Parathyroid adenoma (tissue), 2 donors: ENCODE measurements at regions not wholly inside any gene's neighbourhood (a gene's known extent, or its start where the extent isn't known, plus 50 kb on each side); places are given as distances from the start of the nearest gene placed in this dataset.

Experiments used
- H2AFZ ChIP-seq: fragments of 300-600 bp; sonication (generic); one replicate; pipeline ENCODE4 v1.7.0; 2017; ENCODE audit warnings: antibody characterized with exemption, mild to moderate bottlenecking
- H3K27ac ChIP-seq: fragments of 300-600 bp; sonication (generic); one replicate; pipeline ENCODE4 v1.7.0; 2017
- H3K27me3 ChIP-seq: fragments of 300-600 bp; sonication (generic); one replicate; pipeline ENCODE4 v1.7.0; 2017; ENCODE audit warnings: low read length; ENCODE audit not compliant: control insufficient read depth, insufficient read depth
- H3K36me3 ChIP-seq: fragments of 300-600 bp; sonication (generic); one replicate; pipeline ENCODE4 v1.7.0; 2017; ENCODE audit warnings: low read length; ENCODE audit not compliant: control insufficient read depth, insufficient read depth
- H3K4me1 ChIP-seq: fragments of 300-600 bp; sonication (generic); one replicate; pipeline ENCODE4 v1.7.0; 2017; ENCODE audit warnings: control low read depth
- H3K4me2 ChIP-seq: fragments of 300-600 bp; sonication (generic); one replicate; pipeline ENCODE4 v1.7.0; 2017; ENCODE audit warnings: low read length
- H3K4me3 ChIP-seq: fragments of 300-600 bp; sonication (generic); one replicate; pipeline ENCODE4 v1.7.0; 2017; ENCODE audit warnings: low read depth, low read length
- H3K79me2 ChIP-seq: fragments of 300-600 bp; sonication (generic); one replicate; pipeline ENCODE4 v1.7.0; 2017; ENCODE audit warnings: control low read depth
- H3K9ac ChIP-seq: fragments of 300-600 bp; sonication (generic); one replicate; pipeline ENCODE4 v1.7.0; 2017; ENCODE audit warnings: mild to moderate bottlenecking
- H3K9me3 ChIP-seq: fragments of 300-600 bp; sonication (generic); one replicate; pipeline ENCODE4 v1.7.0; 2017; ENCODE audit warnings: low read length; ENCODE audit not compliant: control insufficient read depth
- TF ChIP-seq, protein P1 (sequence below): fragments of 300-600 bp; sonication (generic); IDR thresholded peaks from one replicate; pipeline ENCODE4 v1.7.0; 2017; ENCODE audit warnings: antibody characterized with exemption, mild to moderate bottlenecking
- donor health status: primary hyperparathyroidism.

DNA sequence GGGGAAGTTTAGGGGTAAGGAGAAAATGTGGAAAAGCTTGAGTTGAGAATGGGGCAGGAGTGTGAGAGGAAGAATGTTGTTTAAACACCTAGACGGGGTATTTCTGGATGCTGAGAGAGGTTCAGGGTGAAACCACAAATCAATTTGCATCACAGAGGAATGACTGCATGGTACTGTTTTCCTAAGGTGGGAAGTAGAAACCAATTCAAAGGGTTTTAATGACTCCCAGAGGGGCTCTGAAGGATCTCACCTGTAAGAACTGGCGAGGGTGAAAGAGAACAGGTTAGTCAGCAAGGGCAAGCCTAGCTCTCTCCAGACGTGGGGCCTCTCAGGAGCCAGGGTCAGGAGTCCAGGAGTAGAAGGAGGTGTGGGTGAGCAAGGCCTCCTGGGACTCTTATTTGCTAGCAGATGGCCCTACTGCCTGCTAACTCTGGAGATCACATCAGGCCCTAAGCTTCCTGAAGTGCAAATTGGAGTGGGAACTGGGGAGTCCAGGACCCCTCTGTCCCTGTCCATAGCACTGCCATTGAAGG is 133.0 kb upstream of the CELF4 start:
- TF ChIP-seq, protein P1, sequence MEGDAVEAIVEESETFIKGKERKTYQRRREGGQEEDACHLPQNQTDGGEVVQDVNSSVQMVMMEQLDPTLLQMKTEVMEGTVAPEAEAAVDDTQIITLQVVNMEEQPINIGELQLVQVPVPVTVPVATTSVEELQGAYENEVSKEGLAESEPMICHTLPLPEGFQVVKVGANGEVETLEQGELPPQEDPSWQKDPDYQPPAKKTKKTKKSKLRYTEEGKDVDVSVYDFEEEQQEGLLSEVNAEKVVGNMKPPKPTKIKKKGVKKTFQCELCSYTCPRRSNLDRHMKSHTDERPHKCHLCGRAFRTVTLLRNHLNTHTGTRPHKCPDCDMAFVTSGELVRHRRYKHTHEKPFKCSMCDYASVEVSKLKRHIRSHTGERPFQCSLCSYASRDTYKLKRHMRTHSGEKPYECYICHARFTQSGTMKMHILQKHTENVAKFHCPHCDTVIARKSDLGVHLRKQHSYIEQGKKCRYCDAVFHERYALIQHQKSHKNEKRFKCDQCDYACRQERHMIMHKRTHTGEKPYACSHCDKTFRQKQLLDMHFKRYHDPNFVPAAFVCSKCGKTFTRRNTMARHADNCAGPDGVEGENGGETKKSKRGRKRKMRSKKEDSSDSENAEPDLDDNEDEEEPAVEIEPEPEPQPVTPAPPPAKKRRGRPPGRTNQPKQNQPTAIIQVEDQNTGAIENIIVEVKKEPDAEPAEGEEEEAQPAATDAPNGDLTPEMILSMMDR, result no peak
- no peak overlapping the region for H2AFZ ChIP-seq
- no peak overlapping the region for H3K4me2 ChIP-seq
- no peak overlapping the region for H3K4me3 ChIP-seq
- no peaks in the 10 kb centered on the region for H3K36me3 ChIP-seq
- H3K4me1 ChIP-seq, result no peaks in the 10 kb centered on the region
- no peak overlapping the region for H3K9ac ChIP-seq
- no peaks in the 10 kb centered on the region for H3K27me3 ChIP-seq
- H3K79me2 ChIP-seq, result no peaks in the 10 kb centered on the region
- no peaks in the 10 kb centered on the region for H3K9me3 ChIP-seq
- no peak overlapping the region for H3K27ac ChIP-seq

DNA sequence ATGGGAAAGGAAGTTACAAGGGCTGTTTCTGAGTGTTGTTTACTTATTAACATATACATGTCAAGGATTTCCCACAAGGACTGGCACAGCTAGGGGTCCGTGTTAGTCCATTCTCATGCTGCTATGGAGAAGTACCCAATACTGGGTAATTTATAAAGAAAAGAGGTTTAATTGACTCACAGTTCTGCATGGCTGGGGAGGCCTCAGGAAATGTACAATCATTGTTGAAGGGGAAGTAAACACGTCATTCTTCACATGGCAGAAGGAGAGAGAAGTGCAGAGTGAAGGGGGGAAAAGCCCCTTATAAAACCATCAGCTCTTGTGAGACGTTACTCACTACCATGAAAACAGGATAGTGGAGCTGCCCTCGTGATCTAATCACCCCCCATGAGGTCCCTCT is 128.9 kb upstream of the CELF4 start:
- Histone ChIP-seq H3K4me3 (no peak overlapping the region), H3K4me1 (no peaks in the 10 kb centered on the region), H3K79me2 (no peaks in the 10 kb centered on the region), H2AFZ (no peak overlapping the region), H3K36me3 (no peaks in the 10 kb centered on the region), H3K9ac (no peak overlapping the region), H3K27ac (no peak overlapping the region), H3K4me2 (no peak overlapping the region), H3K27me3 (no peaks in the 10 kb centered on the region), H3K9me3 (no peaks in the 10 kb centered on the region)
- TF ChIP-seq, protein P1, result no peak

DNA sequence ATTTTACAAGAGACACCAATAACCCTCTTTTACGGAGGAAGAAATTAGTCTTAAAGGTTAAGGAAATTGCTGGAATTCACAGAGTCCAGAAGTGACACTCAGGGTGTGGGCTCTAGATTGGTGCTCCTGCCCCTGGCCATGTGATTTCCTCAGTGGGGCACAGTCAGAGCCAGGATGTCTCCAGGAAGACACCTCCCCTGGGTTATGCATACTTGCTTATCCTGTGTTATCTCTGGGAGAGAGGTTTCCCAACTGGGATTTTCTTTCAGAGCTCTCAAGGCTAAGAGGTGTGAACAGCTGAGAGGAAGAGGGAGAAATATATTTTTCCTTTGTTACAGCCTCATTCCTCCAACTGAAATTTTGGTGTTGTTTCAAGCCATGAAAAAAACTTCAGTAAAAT is 125.6 kb upstream of the CELF4 start:
- Histone ChIP-seq H3K79me2 (no peaks in the 10 kb centered on the region), H3K9me3 (no peaks in the 10 kb centered on the region), H3K36me3 (no peaks in the 10 kb centered on the region), H3K4me1 (no peaks in the 10 kb centered on the region), H3K9ac (no peak overlapping the region), H3K4me2 (no peak overlapping the region), H3K4me3 (no peak overlapping the region), H3K27ac (no peak overlapping the region), H2AFZ (no peak overlapping the region), H3K27me3 (no peaks in the 10 kb centered on the region)
- TF ChIP-seq, protein P1, result no peak

- H3K9me3 ChIP-seq, result no peaks in the 10 kb centered on the region
- H3K27me3 ChIP-seq, result no peaks in the 10 kb centered on the region
- TF ChIP-seq, protein P1, result no peak
- no peak overlapping the region for H3K27ac ChIP-seq
- no peaks in the 10 kb centered on the region for H3K36me3 ChIP-seq
- H3K79me2 ChIP-seq, result no peaks in the 10 kb centered on the region
- no peaks in the 10 kb centered on the region for H3K4me1 ChIP-seq
- no peak overlapping the region for H3K9ac ChIP-seq
- H3K4me2 ChIP-seq, result no peak overlapping the region
- H3K4me3 ChIP-seq, result no peak overlapping the region
- no peak overlapping the region for H2AFZ ChIP-seq
Observed at GRCh38 chr18:37689841-37690240, 124.2 kb upstream of the CELF4 start.

DNA sequence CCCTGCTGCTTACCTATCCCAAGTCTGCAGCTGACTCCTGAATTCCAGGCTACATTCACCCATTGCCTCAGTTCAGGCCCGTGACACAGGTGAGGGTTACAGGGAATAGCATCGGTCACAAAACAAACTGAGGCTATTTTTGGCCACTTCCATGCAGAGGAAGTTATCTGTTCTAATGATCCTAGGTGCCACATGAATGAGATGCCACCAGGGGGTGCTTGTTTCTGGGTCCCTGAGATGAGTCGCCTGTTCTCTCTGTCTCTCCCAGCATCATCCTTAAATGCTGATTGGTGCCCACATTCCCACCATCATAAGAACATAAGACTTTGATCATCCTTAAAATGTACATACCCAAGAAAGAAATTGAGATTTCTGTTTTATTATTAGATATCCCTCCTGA is 119.0 kb upstream of the CELF4 start:
- TF ChIP-seq, protein P1, result no peak
- H3K79me2 ChIP-seq, result no peaks in the 10 kb centered on the region
- H2AFZ ChIP-seq, result no peak overlapping the region
- H3K4me1 ChIP-seq, result no peaks in the 10 kb centered on the region
- no peaks in the 10 kb centered on the region for H3K27me3 ChIP-seq
- no peaks in the 10 kb centered on the region for H3K36me3 ChIP-seq
- H3K27ac ChIP-seq, result no peak overlapping the region
- no peaks in the 10 kb centered on the region for H3K9me3 ChIP-seq
- H3K9ac ChIP-seq, result no peak overlapping the region
- H3K4me3 ChIP-seq, result no peak overlapping the region
- H3K4me2 ChIP-seq, result no peak overlapping the region
